Adrenal gland (tissue), 9 donors: ENCODE measurements at regions not wholly inside any gene's neighbourhood (a gene's known extent, or its start where the extent isn't known, plus 50 kb on each side); places are given as distances from the start of the nearest gene placed in this dataset.

Experiments
- DNase-seq, 7 donors: peaks; one replicate each; pipeline ENCODE4 v3.0.0-alpha.2; 2019 to 2020
- H3K27ac ChIP-seq, 5 donors: fragments of 200-600 bp; sonication (generic) in 4 of 5; 1 replicate in 3 of 5; 2 replicates in 2 of 5; pipeline versions ENCODE4 v1.5.1 to v1.8.0; 2016 to 2020; ENCODE audit warnings: mild to moderate bottlenecking in 1 of 5
- H3K27me3 ChIP-seq: fragments of 200-600 bp; 2 replicates; pipeline ENCODE4 v1.8.0; 2021
- H3K36me3 ChIP-seq, 2 donors: fragments of 200-600 bp; replicated peaks in 1 of 2; 1 replicate in 1 of 2; 2 replicates in 1 of 2; pipeline versions ENCODE4 v1.5.1 to v1.8.0; 2018 to 2022
- H3K4me1 ChIP-seq, 2 donors: fragments of 200-600 bp; replicated peaks in 1 of 2; 1 replicate in 1 of 2; 2 replicates in 1 of 2; pipeline versions ENCODE4 v1.5.1 to v1.8.0; 2018 to 2021
- H3K4me3 ChIP-seq, 4 donors: fragments of 200-600 bp; sonication (generic) in 3 of 4; one replicate each; pipeline ENCODE4 v1.5.1; 2016 to 2018
- H3K9me3 ChIP-seq, 3 donors: fragments of 200-600 bp; sonication (generic) in 1 of 3; replicated peaks in 1 of 3; 1 replicate in 2 of 3; 2 replicates in 1 of 3; pipeline versions ENCODE4 v1.5.1 to v1.8.0; 2016 to 2021
- POLR2A ChIP-seq, 2 donors: fragments of 450-650 bp; IDR thresholded peaks; one replicate each; pipeline ENCODE4 v1.6.1; 2017; ENCODE audit warnings: antibody characterized with exemption in 2 of 2, mild to moderate bottlenecking in 2 of 2, moderate library complexity in 1 of 2
- WGBS, 4 donors: extraction: QIAGEN DNeasy Blood & Tissue Kit in 2 of 4; methylation state at CpG; one replicate each; pipeline versions ENCODE4 v1.1.5 to v1.1.7; 2013 to 2017; 5-methylcytosine and 5-hydroxymethylcytosine counted together
- intact Hi-C, 2 donors: fragments of 100-400 bp; cut with DNase I; formaldehyde crosslinking; loops; one replicate each; pipeline versions ENCODE4 v1.14.1 to v1.15.0; 2022 to 2023
- TF ChIP-seq, protein P1 (sequence below), 6 experiments: fragments of 450-650 bp in 4 of 6; fragments of 200-600 bp in 2 of 6; sonication (generic) in 1 of 6; IDR thresholded peaks; 1 replicate in 5 of 6; 2 replicates in 1 of 6; pipeline versions ENCODE4 v1.5.1 to v1.8.0; 2016 to 2021; ENCODE audit warnings: antibody characterized with exemption in 6 of 6, mild to moderate bottlenecking in 2 of 6, moderate library complexity in 1 of 6
- donor health status: healthy with polysubstance abuse.
- donor health status: Bipolar disorder and iron deficiency.
- donor health status: DM: yes; HTN: yes; CAD: no.
- donor health status: DM: no; HTN: no; CAD: no.
- donor health status: DM: no; HTN: no; CAD: no.

DNA sequence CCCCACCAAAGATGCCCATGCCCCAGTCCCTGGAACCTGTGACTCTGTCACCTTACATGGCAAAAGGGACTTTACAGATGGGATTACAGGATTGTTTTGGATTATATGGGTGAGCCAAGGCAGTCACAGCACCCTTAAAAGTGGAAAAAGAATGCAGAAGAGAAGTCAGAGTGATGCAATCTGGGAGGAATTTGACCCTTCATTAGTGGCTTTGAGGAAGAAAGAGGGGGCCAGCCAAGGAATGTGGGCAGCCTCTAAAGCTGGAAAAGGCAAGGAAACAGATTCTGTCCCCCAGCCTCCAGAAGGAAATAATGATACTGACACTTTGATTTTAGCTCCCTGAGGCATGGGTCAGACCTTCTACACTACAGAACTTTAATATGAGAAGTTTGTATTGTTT lies 257.3 kb upstream of the ISX start:
- no peak for DNase-seq
- TF ChIP-seq, protein P1, sequence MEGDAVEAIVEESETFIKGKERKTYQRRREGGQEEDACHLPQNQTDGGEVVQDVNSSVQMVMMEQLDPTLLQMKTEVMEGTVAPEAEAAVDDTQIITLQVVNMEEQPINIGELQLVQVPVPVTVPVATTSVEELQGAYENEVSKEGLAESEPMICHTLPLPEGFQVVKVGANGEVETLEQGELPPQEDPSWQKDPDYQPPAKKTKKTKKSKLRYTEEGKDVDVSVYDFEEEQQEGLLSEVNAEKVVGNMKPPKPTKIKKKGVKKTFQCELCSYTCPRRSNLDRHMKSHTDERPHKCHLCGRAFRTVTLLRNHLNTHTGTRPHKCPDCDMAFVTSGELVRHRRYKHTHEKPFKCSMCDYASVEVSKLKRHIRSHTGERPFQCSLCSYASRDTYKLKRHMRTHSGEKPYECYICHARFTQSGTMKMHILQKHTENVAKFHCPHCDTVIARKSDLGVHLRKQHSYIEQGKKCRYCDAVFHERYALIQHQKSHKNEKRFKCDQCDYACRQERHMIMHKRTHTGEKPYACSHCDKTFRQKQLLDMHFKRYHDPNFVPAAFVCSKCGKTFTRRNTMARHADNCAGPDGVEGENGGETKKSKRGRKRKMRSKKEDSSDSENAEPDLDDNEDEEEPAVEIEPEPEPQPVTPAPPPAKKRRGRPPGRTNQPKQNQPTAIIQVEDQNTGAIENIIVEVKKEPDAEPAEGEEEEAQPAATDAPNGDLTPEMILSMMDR (IDR thresholded peaks at IDR 0.05) = no peak
- TF ChIP-seq POLR2A (IDR thresholded peaks at IDR 0.05) = no peak
- H3K27ac ChIP-seq = no peak overlapping the region

DNA sequence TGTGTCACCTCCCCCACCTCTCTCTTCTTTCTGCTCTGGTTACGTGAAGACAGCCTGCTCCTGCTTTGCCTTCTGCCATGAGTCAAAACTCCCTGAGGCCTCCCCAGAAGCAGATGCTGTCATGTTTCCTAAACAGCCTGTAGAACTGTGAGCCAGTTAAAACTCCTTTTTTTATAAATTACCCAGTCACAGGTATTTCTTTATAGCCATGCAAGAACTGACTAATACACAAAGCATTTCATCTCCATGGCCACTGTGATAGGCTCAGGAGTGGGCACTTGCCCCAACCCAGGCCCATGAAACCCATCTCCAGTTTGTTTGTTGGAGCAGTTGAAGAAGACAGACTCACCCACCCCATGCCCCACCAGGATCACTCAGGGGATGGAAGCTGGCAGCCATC lies 253.3 kb upstream of the ISX start:
- TF ChIP-seq POLR2A (IDR thresholded peaks at IDR 0.05) = no peak
- TF ChIP-seq, protein P1 (IDR thresholded peaks at IDR 0.05) = no peak
- H3K27ac ChIP-seq = no peak overlapping the region
- intact Hi-C loops = no loop called here
- H3K9me3 ChIP-seq = no peaks in the 10 kb centered on the region
- H3K36me3 ChIP-seq = no peaks in the 10 kb centered on the region
- no peaks in the 10 kb centered on the region for H3K4me1 ChIP-seq
- no peaks in the 10 kb centered on the region for H3K27me3 ChIP-seq
- no peak overlapping the region for H3K4me3 ChIP-seq
- DNase-seq = no peak
- 78 to 92% (median 80%) methylated on average over 1 of the region's 1 CpG for WGBS, 4 donors

More for the DNA sequence above, 257.3 kb upstream of the ISX start:
- Histone ChIP-seq H3K4me3 (no peak overlapping the region), H3K27me3 (no peaks in the 10 kb centered on the region), H3K9me3 (no peaks in the 10 kb centered on the region), H3K4me1 (no peaks in the 10 kb centered on the region), H3K36me3 (no peaks in the 10 kb centered on the region)
- intact Hi-C loops = no loop called here

GRCh38 chr22:34814260-34815025 lies 251.5 kb upstream of the ISX start:
- H3K4me1 ChIP-seq = no peaks in the 10 kb centered on the region
- no peaks in the 10 kb centered on the region for H3K36me3 ChIP-seq
- DNase-seq = no peak
- no peaks in the 10 kb centered on the region for H3K27me3 ChIP-seq
- no peak overlapping the region for H3K27ac ChIP-seq
- intact Hi-C loops = no loop called here
- H3K9me3 ChIP-seq = no peaks in the 10 kb centered on the region
- 33 to 55% (median 46%) methylated on average over 2 of the region's 2 CpGs for WGBS, 4 donors
- H3K4me3 ChIP-seq = no peak overlapping the region
- TF ChIP-seq POLR2A (IDR thresholded peaks at IDR 0.05) = no peak
- TF ChIP-seq, protein P1 (IDR thresholded peaks at IDR 0.05) = no peak

DNA sequence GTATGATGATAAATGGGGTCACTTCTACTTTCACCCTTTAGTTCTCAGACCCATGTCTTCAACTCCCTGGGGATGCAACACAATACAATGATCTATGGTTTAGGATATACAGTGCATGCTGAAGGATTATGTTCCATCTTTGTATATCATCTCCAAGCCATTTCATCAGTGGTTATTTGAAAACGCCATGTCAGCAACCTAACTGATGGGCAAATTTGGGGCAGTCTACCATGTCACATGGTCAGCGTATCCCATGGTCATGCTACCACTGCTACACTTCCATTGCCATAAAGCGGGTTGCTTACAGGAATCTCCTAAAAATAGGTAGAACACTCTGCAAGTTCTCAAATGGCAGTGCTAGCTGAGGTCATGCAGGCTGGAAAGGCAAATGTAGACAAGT lies 236.5 kb upstream of the ISX start:
- Histone ChIP-seq H3K36me3 (no peaks in the 10 kb centered on the region), H3K27ac (no peak overlapping the region), H3K27me3 (no peaks in the 10 kb centered on the region), H3K4me3 (no peak overlapping the region), H3K9me3 (no peaks in the 10 kb centered on the region), H3K4me1 (no peaks in the 10 kb centered on the region)
- intact Hi-C loops = no loop called here
- 78 to 89% (median 83%) methylated on average over 3 of the region's 3 CpGs for WGBS, 4 donors
- DNase-seq = no peak
- TF ChIP-seq, protein P1 (IDR thresholded peaks at IDR 0.05) = no peak
- TF ChIP-seq POLR2A (IDR thresholded peaks at IDR 0.05) = no peak
